Posterior cingulate gyrus (tissue), 11 donors: ENCODE measurements at regions not wholly inside any gene's neighbourhood (a gene's known extent, or its start where the extent isn't known, plus 50 kb on each side); places are given as distances from the start of the nearest gene placed in this dataset.
A peak's percentile ranks its signal among the peaks of the same experiment; 100 is the strongest.
"Not testable (repeated sequence)": the region's sequence is repeated elsewhere in the genome, so short reads cannot be mapped to it uniquely, and the experiment has no call there.

Source experiments
- DNase-seq, 10 donors: peaks; one replicate each; pipeline versions ENCODE4 v3.0.0 to v3.0.0-alpha.2; 2020 to 2021; ENCODE audit warnings: mixed read lengths in 3 of 10
- intact Hi-C: fragments of 100-400 bp; cut with DNase I; formaldehyde crosslinking; loops from one replicate; pipeline ENCODE4 v1.15.1; 2023

- DNase-seq = peak in 2 of 10 donors; percentile 18 to 60
- intact Hi-C loops = no loop called here
Measured at GRCh38 chrX:93468075-93468474, 205.3 kb downstream of the NAP1L3 start.

GRCh38 chrX:93466383-93466782 is 207.0 kb downstream of the NAP1L3 start:
- no peak for DNase-seq
- intact Hi-C loops = no loop called here

- intact Hi-C loops = no loop called here
Measured at GRCh38 chrX:93461060-93461459, 212.3 kb downstream of the NAP1L3 start.

GRCh38 chrX:93454509-93454908 is 218.9 kb downstream of the NAP1L3 start:
- intact Hi-C loops = no loop called here

More at GRCh38 chrX:93461060-93461459, 212.3 kb downstream of the NAP1L3 start:
- no peak for DNase-seq

GRCh38 chrX:93434721-93435120 is 238.7 kb downstream of the NAP1L3 start:
- DNase-seq, intact Hi-C loops: not testable (repeated sequence)

More at GRCh38 chrX:93454509-93454908, 218.9 kb downstream of the NAP1L3 start:
- DNase-seq = no peak

GRCh38 chrX:93428497-93428896 is 244.9 kb downstream of the NAP1L3 start:
- intact Hi-C loops = no loop called here
- DNase-seq = no peak

GRCh38 chrX:93422693-93423092 is 250.7 kb downstream of the NAP1L3 start:
- intact Hi-C loops = no loop called here
- DNase-seq = no peak

GRCh38 chrX:93420525-93421082 is 252.8 kb downstream of the NAP1L3 start:
- intact Hi-C loops = no loop called here
- DNase-seq = no peak

- intact Hi-C loops = no loop called here
Measured at GRCh38 chrX:93420090-93420489, 253.3 kb downstream of the NAP1L3 start.

GRCh38 chrX:93419642-93420041 is 253.7 kb downstream of the NAP1L3 start:
- intact Hi-C loops = no loop called here
- DNase-seq = no peak

More at GRCh38 chrX:93420090-93420489, 253.3 kb downstream of the NAP1L3 start:
- DNase-seq = no peak

GRCh38 chrX:93404121-93404520 is 269.3 kb downstream of the NAP1L3 start:
- no peak for DNase-seq
- intact Hi-C loops = no loop called here

GRCh38 chrX:93354651-93355050 is 318.7 kb downstream of the NAP1L3 start:
- intact Hi-C loops = no loop called here
- DNase-seq = no peak

GRCh38 chrX:93346309-93346708 is 327.1 kb downstream of the NAP1L3 start:
- DNase-seq = no peak
- intact Hi-C loops = no loop called here

GRCh38 chrX:93344287-93344686 is 329.1 kb downstream of the NAP1L3 start:
- DNase-seq, intact Hi-C loops: not testable (repeated sequence)

GRCh38 chrX:93332329-93332728 is 341.0 kb downstream of the NAP1L3 start:
- intact Hi-C loops = no loop called here
- no peak for DNase-seq

- no peak for DNase-seq
- intact Hi-C loops = no loop called here
Measured at GRCh38 chrX:93322110-93322509, 351.3 kb downstream of the NAP1L3 start.

GRCh38 chrX:93319609-93320008 is 353.8 kb downstream of the NAP1L3 start:
- intact Hi-C loops = no loop called here

More at GRCh38 chrX:93319609-93320008, 353.8 kb downstream of the NAP1L3 start:
- peak in 1 of 10 donors; percentile 44 for DNase-seq
